Adipocyte (in vitro differentiated cells): ENCODE measurements at regions not wholly inside any gene's neighbourhood (a gene's known extent, or its start where the extent isn't known, plus 50 kb on each side); places are given as distances from the start of the nearest gene placed in this dataset.
"Not testable (repeated sequence)": the region's sequence is repeated elsewhere in the genome, so short reads cannot be mapped to it uniquely, and the experiment has no call there.

Experiments
- DNase-seq: peaks from one replicate; pipeline ENCODE4 v3.0.0-alpha.2; 2015; ENCODE audit warnings: low read depth
- H3K27me3 ChIP-seq: replicated peaks from 2 replicates; pipeline ENCODE4 v1.7.0; 2013; ENCODE audit warnings: mild to moderate bottlenecking, low read length, moderate library complexity; ENCODE audit not compliant: control insufficient read depth, insufficient read depth
- H3K36me3 ChIP-seq: 2 replicates; pipeline ENCODE4 v1.7.0; 2013; ENCODE audit warnings: low read length, mild to moderate bottlenecking, moderate library complexity; ENCODE audit not compliant: control insufficient read depth, insufficient read depth, severe bottlenecking
- H3K4me1 ChIP-seq: 2 replicates; pipeline ENCODE4 v1.7.0; 2013; ENCODE audit warnings: mild to moderate bottlenecking, low read length, moderate library complexity; ENCODE audit not compliant: control insufficient read depth, insufficient read depth
- H3K4me3 ChIP-seq: 2 replicates; pipeline ENCODE4 v1.7.0; 2013; ENCODE audit warnings: mild to moderate bottlenecking, low read length, moderate library complexity
- H3K9ac ChIP-seq: 2 replicates; pipeline ENCODE4 v1.7.0; 2013; ENCODE audit warnings: mild to moderate bottlenecking, low read length, moderate library complexity
- H3K9me3 ChIP-seq: 2 replicates; pipeline ENCODE4 v1.7.0; 2013; ENCODE audit warnings: mild to moderate bottlenecking, low read length, moderate library complexity; ENCODE audit not compliant: control insufficient read depth

DNA sequence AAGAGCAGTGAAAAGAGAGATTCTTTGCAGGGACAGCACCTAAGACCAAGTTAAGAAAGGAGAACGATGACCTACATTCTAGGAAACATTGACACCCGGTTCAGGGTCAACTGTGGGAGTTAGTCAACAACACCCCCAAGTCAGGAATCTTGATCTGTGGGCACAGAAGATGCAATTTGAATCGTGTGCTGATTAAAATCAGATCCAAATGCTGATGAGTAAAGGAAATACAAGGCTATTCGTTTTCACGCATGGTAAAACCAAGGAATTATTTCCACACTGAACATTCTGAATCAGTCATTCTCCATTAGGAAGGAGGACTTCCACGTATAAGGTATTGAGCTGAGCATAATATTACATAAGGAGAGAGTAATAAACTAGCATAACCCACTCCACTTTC is 124.2 kb downstream of the COPS8 start:
- H3K4me3 ChIP-seq, result no peak overlapping the region
- H3K9me3 ChIP-seq, result no peaks in the 10 kb centered on the region
- H3K36me3 ChIP-seq, result no peaks in the 10 kb centered on the region
- peak overlapping the region; percentile 66 for H3K9ac ChIP-seq
- DNase-seq, result peak; percentile 78
- H3K27me3 ChIP-seq, result no peaks in the 10 kb centered on the region
- peaks cover 49% of the 10 kb centered on the region for H3K4me1 ChIP-seq

DNA sequence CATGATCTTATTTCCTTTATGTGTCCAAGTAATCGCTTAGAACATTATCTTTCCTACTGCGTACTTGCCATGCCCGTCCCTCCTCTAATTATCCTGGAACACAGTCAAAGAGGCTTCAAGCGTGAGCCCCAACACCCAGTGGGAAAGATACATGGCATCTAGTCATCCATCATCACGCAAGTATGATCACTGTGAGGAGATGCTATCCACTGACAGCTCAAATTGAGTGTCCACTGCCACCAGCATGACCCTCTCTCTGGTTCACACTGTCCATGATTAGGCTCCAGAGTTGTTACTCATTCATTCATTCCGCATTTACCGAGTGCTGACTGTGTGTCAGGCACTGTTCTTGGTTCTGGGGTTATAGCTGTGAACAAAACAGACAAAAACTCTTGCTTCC is 124.6 kb downstream of the COPS8 start:
- no peak overlapping the region for H3K9ac ChIP-seq
- H3K4me3 ChIP-seq, result no peak overlapping the region
- H3K27me3 ChIP-seq, result no peaks in the 10 kb centered on the region
- peaks cover 52% of the 10 kb centered on the region for H3K4me1 ChIP-seq
- H3K36me3 ChIP-seq, result no peaks in the 10 kb centered on the region
- DNase-seq, result no peak
- H3K9me3 ChIP-seq, result no peaks in the 10 kb centered on the region

- Histone ChIP-seq H3K36me3 (no peaks in the 10 kb centered on the region), H3K9ac (no peak overlapping the region), H3K4me3 (no peak overlapping the region), H3K27me3 (no peaks in the 10 kb centered on the region), H3K4me1 (peaks cover 52% of the 10 kb centered on the region), H3K9me3 (no peaks in the 10 kb centered on the region)
- no peak for DNase-seq
Observed at GRCh38 chr2:237210763-237211162, 125.1 kb downstream of the COPS8 start.

GRCh38 chr2:237212356-237213279 is 126.9 kb downstream of the COPS8 start:
- peaks cover 45% of the 10 kb centered on the region for H3K4me1 ChIP-seq
- not testable (repeated sequence) for H3K9me3 ChIP-seq, H3K27me3 ChIP-seq, H3K36me3 ChIP-seq, H3K4me3 ChIP-seq, DNase-seq
- peak overlapping the region; percentile 67 for H3K9ac ChIP-seq

GRCh38 chr2:237213315-237214022 is 127.8 kb downstream of the COPS8 start:
- DNase-seq, result peak; percentile 61
- no peak overlapping the region for H3K4me3 ChIP-seq

GRCh38 chr2:237214030-237214675 is 128.5 kb downstream of the COPS8 start:
- Histone ChIP-seq H3K9me3 (no peaks in the 10 kb centered on the region), H3K4me3 (no peak overlapping the region), H3K4me1 (peaks cover 45% of the 10 kb centered on the region), H3K36me3 (no peaks in the 10 kb centered on the region), H3K27me3 (no peaks in the 10 kb centered on the region), H3K9ac (peak overlapping the region; percentile 67)
- DNase-seq, result no peak

More at GRCh38 chr2:237213315-237214022, 127.8 kb downstream of the COPS8 start:
- Histone ChIP-seq H3K36me3 (no peaks in the 10 kb centered on the region), H3K9ac (peak overlapping the region; percentile 67), H3K27me3 (no peaks in the 10 kb centered on the region), H3K4me1 (peaks cover 45% of the 10 kb centered on the region), H3K9me3 (no peaks in the 10 kb centered on the region)

- Histone ChIP-seq H3K9me3 (no peaks in the 10 kb centered on the region), H3K27me3 (no peaks in the 10 kb centered on the region), H3K36me3 (no peaks in the 10 kb centered on the region), H3K9ac (no peak overlapping the region), H3K4me3 (no peak overlapping the region), H3K4me1 (peaks cover 42% of the 10 kb centered on the region)
- DNase-seq, result no peak
Observed at GRCh38 chr2:237214963-237215362, 129.3 kb downstream of the COPS8 start.

DNA sequence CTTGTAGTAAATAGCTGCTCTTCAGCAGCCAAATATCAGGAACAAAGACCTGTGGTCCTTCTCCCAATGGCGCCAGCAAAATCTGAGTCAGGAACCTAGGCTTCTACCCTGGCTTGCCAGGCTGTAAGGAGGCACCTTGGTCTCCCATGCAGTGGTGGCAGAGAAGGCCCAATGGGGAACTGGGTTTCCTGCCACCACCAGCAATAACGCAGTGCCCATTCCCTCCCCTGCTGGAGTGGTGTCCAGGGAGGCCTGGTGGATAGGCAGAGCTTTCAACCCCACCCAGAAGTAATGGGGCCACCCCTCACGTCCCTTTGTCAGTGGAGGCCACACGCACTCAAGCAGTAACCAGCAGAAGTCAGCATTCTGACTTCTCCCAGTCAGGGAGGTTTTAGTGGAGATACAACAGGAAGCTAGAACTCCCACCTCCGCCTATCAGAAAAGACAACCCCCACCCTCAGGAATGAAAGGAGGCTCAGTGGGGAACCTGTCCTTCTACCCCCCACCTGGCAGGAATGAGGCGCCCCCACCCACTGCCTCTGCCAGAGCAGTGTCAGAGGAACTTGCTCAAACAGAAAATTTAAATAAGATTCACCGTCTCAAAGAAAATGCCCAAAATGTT is 132.4 kb downstream of the COPS8 start:
- DNase-seq, result no peak
- H3K4me3 ChIP-seq, result no peak overlapping the region
- H3K9me3 ChIP-seq, result no peaks in the 10 kb centered on the region

DNA sequence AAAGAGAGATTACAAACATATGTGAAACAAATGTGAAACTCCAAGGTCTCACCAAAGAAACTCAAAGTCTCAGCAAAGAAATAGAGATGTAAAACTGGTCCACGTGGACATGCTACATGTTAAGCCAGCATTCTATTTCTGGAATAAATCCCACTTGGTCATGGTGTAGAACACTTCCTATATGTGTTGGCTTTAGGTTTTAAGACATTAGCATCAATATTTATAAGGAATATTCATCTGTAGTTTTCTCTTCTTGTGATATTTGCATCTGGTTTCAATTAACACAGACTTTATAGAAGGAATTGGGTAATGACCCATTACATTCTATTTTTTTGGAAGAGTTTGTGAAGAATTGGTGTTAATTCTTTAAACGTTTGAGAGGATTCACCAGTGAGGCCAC is 133.1 kb downstream of the COPS8 start:
- Histone ChIP-seq H3K4me1 (peaks cover 71% of the 10 kb centered on the region), H3K9me3 (no peaks in the 10 kb centered on the region), H3K36me3 (no peaks in the 10 kb centered on the region), H3K27me3 (no peaks in the 10 kb centered on the region), H3K4me3 (peak overlapping the region; percentile 1), H3K9ac (peak overlapping the region; percentile 77)
- peak; percentile 79 for DNase-seq

More for the DNA sequence above, 132.4 kb downstream of the COPS8 start:
- no peaks in the 10 kb centered on the region for H3K27me3 ChIP-seq
- no peaks in the 10 kb centered on the region for H3K36me3 ChIP-seq
- peaks cover 71% of the 10 kb centered on the region for H3K4me1 ChIP-seq
- peak overlapping the region; percentile 77 for H3K9ac ChIP-seq

GRCh38 chr2:237219826-237220225 is 134.1 kb downstream of the COPS8 start:
- peaks cover 64% of the 10 kb centered on the region for H3K4me1 ChIP-seq

DNA sequence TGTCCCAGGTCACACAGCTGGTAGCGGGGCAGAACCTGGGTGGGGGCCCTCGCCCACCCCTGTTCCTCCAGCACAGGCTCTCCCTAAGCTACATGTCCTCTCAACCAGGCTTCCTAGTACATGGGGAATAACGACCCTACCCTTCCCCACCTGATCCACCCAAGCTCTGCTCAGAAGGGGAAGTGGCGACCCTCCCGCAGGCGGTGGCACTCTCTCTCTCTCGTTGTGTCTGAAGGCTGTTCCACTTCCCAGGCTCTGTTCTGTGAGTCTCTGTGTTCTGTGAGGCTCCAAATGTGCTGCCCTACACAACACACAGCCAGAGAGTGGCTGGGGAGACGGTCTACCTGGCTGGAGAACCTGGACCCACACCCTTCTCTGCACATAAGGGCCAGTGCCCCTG is 135.8 kb downstream of the COPS8 start:
- H3K27me3 ChIP-seq, result no peaks in the 10 kb centered on the region
- H3K9ac ChIP-seq, result peak overlapping the region; percentile 90
- DNase-seq, result no peak
- peak overlapping the region; percentile 48 for H3K4me3 ChIP-seq
- peaks cover 61% of the 10 kb centered on the region for H3K4me1 ChIP-seq
- no peaks in the 10 kb centered on the region for H3K36me3 ChIP-seq
- H3K9me3 ChIP-seq, result no peaks in the 10 kb centered on the region

More at GRCh38 chr2:237219826-237220225, 134.1 kb downstream of the COPS8 start:
- DNase-seq, result no peak
- peak overlapping the region; percentile 90 for H3K9ac ChIP-seq
- no peaks in the 10 kb centered on the region for H3K36me3 ChIP-seq
- no peaks in the 10 kb centered on the region for H3K27me3 ChIP-seq
- H3K4me3 ChIP-seq, result no peak overlapping the region
- H3K9me3 ChIP-seq, result no peaks in the 10 kb centered on the region
